ENCODE measurements at regions not wholly inside any gene's neighbourhood (a gene's known extent, or its start where the extent isn't known, plus 50 kb on each side); places are given as distances from the start of the nearest gene placed in this dataset.

- H3K4me3 ChIP-seq = no peak overlapping the region
- TF ChIP-seq POLR2AphosphoS5 (IDR thresholded peaks at IDR 0.05) (no peak), CTCF (IDR thresholded peaks at IDR 0.05) (no peak), POLR2A (IDR thresholded peaks at IDR 0.05) (no peak)
- peaks cover 12% of the 10 kb centered on the region for H3K27me3 ChIP-seq (replicated peaks; ENCODE audit: insufficient read depth)
- no peak overlapping the region for H3K27ac ChIP-seq
- no peak for DNase-seq (ENCODE audit: low spot score)
- intact Hi-C loops (cut with DNase I) = no loop called here
- no peaks in the 10 kb centered on the region for H3K9me3 ChIP-seq
- WGBS = 51% methylated on average over 7 of the region's 7 CpGs
- no peaks in the 10 kb centered on the region for H3K36me3 ChIP-seq
- no peaks in the 10 kb centered on the region for H3K4me1 ChIP-seq (replicated peaks)
Observed at GRCh38 chr1:36591278-36591677, 108.6 kb upstream of the CSF3R start.

- Histone ChIP-seq H3K9me3 (no peaks in the 10 kb centered on the region), H3K4me3 (no peak overlapping the region), H3K36me3 (no peaks in the 10 kb centered on the region), H3K27me3 (replicated peaks; ENCODE audit: insufficient read depth) (peaks cover 15% of the 10 kb centered on the region), H3K27ac (no peak overlapping the region), H3K4me1 (replicated peaks) (no peaks in the 10 kb centered on the region)
- 16% methylated on average over 9 of the region's 9 CpGs for WGBS
- TF ChIP-seq POLR2AphosphoS5 (IDR thresholded peaks at IDR 0.05) = no peak
- intact Hi-C loops (cut with DNase I) = no loop called here
- no peak for DNase-seq (ENCODE audit: low spot score)
Observed at GRCh38 chr1:36590771-36591170, 108.1 kb upstream of the CSF3R start.

- no peak overlapping the region for H3K4me3 ChIP-seq
- no peak for TF ChIP-seq CTCF (IDR thresholded peaks at IDR 0.05)
- TF ChIP-seq POLR2AphosphoS5 (IDR thresholded peaks at IDR 0.05) = no peak
- no peak for TF ChIP-seq POLR2A (IDR thresholded peaks at IDR 0.05)
- no peak for DNase-seq (ENCODE audit: low spot score)
- WGBS = 59% methylated on average over 4 of the region's 4 CpGs
- H3K9me3 ChIP-seq = no peaks in the 10 kb centered on the region
- no peaks in the 10 kb centered on the region for H3K36me3 ChIP-seq
- H3K27me3 ChIP-seq (replicated peaks; ENCODE audit: insufficient read depth) = peaks cover 19% of the 10 kb centered on the region
- H3K27ac ChIP-seq = no peak overlapping the region
- intact Hi-C loops (cut with DNase I) = no loop called here
- H3K4me1 ChIP-seq (replicated peaks) = no peaks in the 10 kb centered on the region
Observed at GRCh38 chr1:36590264-36590663, 107.6 kb upstream of the CSF3R start.

- H3K27me3 ChIP-seq (replicated peaks; ENCODE audit: insufficient read depth) = peaks cover 15% of the 10 kb centered on the region
- no peak for DNase-seq (ENCODE audit: low spot score)
- H3K27ac ChIP-seq = no peak overlapping the region
- no peak overlapping the region for H3K4me3 ChIP-seq
- WGBS = 50% methylated on average over 8 of the region's 8 CpGs
- intact Hi-C loops (cut with DNase I) = no loop called here
- TF ChIP-seq POLR2A (IDR thresholded peaks at IDR 0.05) (no peak), POLR2AphosphoS5 (IDR thresholded peaks at IDR 0.05) (no peak), CTCF (IDR thresholded peaks at IDR 0.05) (no peak)
- no peaks in the 10 kb centered on the region for H3K4me1 ChIP-seq (replicated peaks)
- H3K9me3 ChIP-seq = no peaks in the 10 kb centered on the region
- H3K36me3 ChIP-seq = no peaks in the 10 kb centered on the region
Observed at GRCh38 chr1:36588972-36589371, 106.3 kb upstream of the CSF3R start.

GRCh38 chr1:36585569-36586548 lies 103.1 kb upstream of the CSF3R start:
- DNase-seq (ENCODE audit: low spot score) = no peak
- Histone ChIP-seq H3K27me3 (replicated peaks; ENCODE audit: insufficient read depth) (peaks cover 12% of the 10 kb centered on the region), H3K9me3 (no peaks in the 10 kb centered on the region), H3K36me3 (no peaks in the 10 kb centered on the region), H3K27ac (no peak overlapping the region), H3K4me3 (no peak overlapping the region), H3K4me1 (replicated peaks) (no peaks in the 10 kb centered on the region)
- WGBS = 15% methylated on average over 24 of the region's 24 CpGs
- TF ChIP-seq POLR2A (IDR thresholded peaks at IDR 0.05) = no peak
- TF ChIP-seq POLR2AphosphoS5 (IDR thresholded peaks at IDR 0.05) = no peak
- TF ChIP-seq CTCF (IDR thresholded peaks at IDR 0.05) = no peak
- intact Hi-C loops (cut with DNase I) = no loop called here

All from prostate gland (tissue), 2 donors.